Glutamatergic neuron (in vitro differentiated cells): ENCODE measurements at regions not wholly inside any gene's neighbourhood (a gene's known extent, or its start where the extent isn't known, plus 50 kb on each side); places are given as distances from the start of the nearest gene placed in this dataset.

Experiments
- DNase-seq: peaks from one replicate; pipeline ENCODE4 v3.0.0; 2022
- H3K27ac Mint-ChIP-seq: one replicate; pipeline ENCODE4 v1.8.0; 2020; ENCODE audit warnings: mild to moderate bottlenecking, mixed read lengths, inconsistent platforms; ENCODE audit not compliant: unreplicated experiment
- H3K27me3 Mint-ChIP-seq: one replicate; pipeline ENCODE4 v1.8.0; 2020; ENCODE audit warnings: mild to moderate bottlenecking, moderate library complexity, mixed read lengths, inconsistent platforms; ENCODE audit not compliant: unreplicated experiment
- H3K36me3 Mint-ChIP-seq: one replicate; pipeline ENCODE4 v1.8.0; 2020; ENCODE audit warnings: mild to moderate bottlenecking, mixed read lengths, inconsistent platforms; ENCODE audit not compliant: unreplicated experiment
- H3K4me1 Mint-ChIP-seq: one replicate; pipeline ENCODE4 v1.8.0; 2020; ENCODE audit warnings: mild to moderate bottlenecking, low read depth, mixed read lengths, inconsistent platforms; ENCODE audit not compliant: unreplicated experiment
- H3K4me3 Mint-ChIP-seq: one replicate; pipeline ENCODE4 v1.8.0; 2020; ENCODE audit warnings: mild to moderate bottlenecking, mixed read lengths, inconsistent platforms; ENCODE audit not compliant: unreplicated experiment
- H3K9me3 Mint-ChIP-seq: one replicate; pipeline ENCODE4 v1.8.0; 2020; ENCODE audit warnings: mild to moderate bottlenecking, moderate library complexity, mixed read lengths, inconsistent platforms; ENCODE audit not compliant: unreplicated experiment
- TF ChIP-seq, protein P1 (sequence below): fragments of 200-600 bp; sonication (generic); IDR thresholded peaks from one replicate; pipeline ENCODE4 v1.5.0; 2021; ENCODE audit not compliant: partially characterized antibody, unreplicated experiment

- Mint-ChIP-seq H3K4me3 (no peak overlapping the region), H3K9me3 (no peaks in the 10 kb centered on the region), H3K36me3 (no peaks in the 10 kb centered on the region), H3K27me3 (no peaks in the 10 kb centered on the region), H3K27ac (no peak overlapping the region), H3K4me1 (no peaks in the 10 kb centered on the region)
- TF ChIP-seq, protein P1, sequence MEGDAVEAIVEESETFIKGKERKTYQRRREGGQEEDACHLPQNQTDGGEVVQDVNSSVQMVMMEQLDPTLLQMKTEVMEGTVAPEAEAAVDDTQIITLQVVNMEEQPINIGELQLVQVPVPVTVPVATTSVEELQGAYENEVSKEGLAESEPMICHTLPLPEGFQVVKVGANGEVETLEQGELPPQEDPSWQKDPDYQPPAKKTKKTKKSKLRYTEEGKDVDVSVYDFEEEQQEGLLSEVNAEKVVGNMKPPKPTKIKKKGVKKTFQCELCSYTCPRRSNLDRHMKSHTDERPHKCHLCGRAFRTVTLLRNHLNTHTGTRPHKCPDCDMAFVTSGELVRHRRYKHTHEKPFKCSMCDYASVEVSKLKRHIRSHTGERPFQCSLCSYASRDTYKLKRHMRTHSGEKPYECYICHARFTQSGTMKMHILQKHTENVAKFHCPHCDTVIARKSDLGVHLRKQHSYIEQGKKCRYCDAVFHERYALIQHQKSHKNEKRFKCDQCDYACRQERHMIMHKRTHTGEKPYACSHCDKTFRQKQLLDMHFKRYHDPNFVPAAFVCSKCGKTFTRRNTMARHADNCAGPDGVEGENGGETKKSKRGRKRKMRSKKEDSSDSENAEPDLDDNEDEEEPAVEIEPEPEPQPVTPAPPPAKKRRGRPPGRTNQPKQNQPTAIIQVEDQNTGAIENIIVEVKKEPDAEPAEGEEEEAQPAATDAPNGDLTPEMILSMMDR: no peak
- DNase-seq: no peak
Observed at GRCh38 chr10:59537501-59537900, 172.1 kb downstream of the SLC16A9 start.

DNA sequence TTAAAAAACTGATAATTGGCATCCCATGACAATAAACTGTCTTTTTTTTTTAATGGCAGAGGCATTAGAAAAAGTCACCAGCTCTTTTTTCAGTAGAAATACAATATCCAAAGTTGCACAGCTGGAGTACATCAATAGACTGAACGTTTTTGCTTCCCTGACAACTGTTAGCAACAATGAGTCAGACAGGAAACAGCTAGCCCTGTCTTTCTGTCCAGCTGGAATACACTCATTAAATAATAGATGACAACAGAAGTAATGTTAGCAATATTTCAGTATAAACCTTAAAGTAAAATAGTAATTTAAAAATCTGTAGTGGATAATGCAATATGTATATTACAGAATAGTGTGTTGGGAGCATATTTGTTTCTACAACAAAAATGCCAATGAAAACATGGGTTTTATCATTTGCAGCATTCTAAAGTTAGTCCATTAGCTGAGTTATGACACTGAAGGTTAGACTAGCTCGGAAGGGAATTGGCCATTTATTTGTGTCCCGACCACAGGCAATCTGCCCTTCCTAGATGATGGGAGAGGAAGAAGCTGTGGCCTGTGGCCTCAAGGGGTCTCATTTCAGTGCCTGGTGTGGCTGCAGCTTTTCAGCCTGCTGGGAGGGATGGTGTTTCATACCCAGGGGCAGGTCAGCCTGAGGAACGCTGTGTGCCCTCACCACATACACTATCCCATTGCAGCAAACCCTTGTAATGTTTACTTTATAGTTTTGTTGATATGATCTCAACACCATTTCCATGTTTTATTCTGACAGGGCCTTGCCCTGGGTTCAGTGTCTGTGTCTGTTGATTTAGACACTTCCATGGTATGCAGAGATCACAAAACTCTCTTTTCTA is 173.3 kb downstream of the SLC16A9 start:
- H3K36me3 Mint-ChIP-seq: no peaks in the 10 kb centered on the region
- no peaks in the 10 kb centered on the region for H3K9me3 Mint-ChIP-seq
- DNase-seq: peak; percentile 19
- TF ChIP-seq, protein P1: no peak
- H3K27ac Mint-ChIP-seq: no peak overlapping the region
- no peaks in the 10 kb centered on the region for H3K27me3 Mint-ChIP-seq
- no peak overlapping the region for H3K4me3 Mint-ChIP-seq
- no peaks in the 10 kb centered on the region for H3K4me1 Mint-ChIP-seq

DNA sequence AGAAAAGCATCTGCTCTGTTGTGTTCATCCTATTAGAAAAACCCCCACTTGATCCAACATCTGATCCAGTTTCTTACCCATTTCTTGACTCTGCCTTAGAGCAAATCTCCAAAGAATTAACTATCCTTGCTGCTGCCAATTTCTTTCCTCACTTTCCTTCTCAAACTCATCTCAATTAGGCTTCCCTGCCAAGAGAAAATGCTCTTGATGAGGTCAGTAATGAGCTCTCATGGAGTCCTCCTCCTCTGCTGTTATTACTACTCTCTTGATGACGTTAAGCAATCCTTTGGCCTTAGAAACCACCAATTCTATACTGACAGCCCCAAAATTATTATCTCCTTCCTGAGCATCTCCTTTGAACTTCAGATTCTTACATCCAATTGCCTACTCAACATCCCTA is 162.0 kb upstream of the FAM13C start:
- TF ChIP-seq, protein P1: no peak
- no peaks in the 10 kb centered on the region for H3K4me1 Mint-ChIP-seq
- H3K27ac Mint-ChIP-seq: no peak overlapping the region
- no peaks in the 10 kb centered on the region for H3K9me3 Mint-ChIP-seq
- no peak for DNase-seq
- H3K27me3 Mint-ChIP-seq: no peaks in the 10 kb centered on the region
- no peaks in the 10 kb centered on the region for H3K36me3 Mint-ChIP-seq
- H3K4me3 Mint-ChIP-seq: no peak overlapping the region

- Mint-ChIP-seq H3K27me3 (no peaks in the 10 kb centered on the region), H3K4me1 (no peaks in the 10 kb centered on the region), H3K36me3 (no peaks in the 10 kb centered on the region), H3K27ac (no peak overlapping the region), H3K9me3 (no peaks in the 10 kb centered on the region), H3K4me3 (no peak overlapping the region)
- DNase-seq: no peak
- TF ChIP-seq, protein P1: no peak
Observed at GRCh38 chr10:59523851-59524250, 161.5 kb upstream of the FAM13C start.

DNA sequence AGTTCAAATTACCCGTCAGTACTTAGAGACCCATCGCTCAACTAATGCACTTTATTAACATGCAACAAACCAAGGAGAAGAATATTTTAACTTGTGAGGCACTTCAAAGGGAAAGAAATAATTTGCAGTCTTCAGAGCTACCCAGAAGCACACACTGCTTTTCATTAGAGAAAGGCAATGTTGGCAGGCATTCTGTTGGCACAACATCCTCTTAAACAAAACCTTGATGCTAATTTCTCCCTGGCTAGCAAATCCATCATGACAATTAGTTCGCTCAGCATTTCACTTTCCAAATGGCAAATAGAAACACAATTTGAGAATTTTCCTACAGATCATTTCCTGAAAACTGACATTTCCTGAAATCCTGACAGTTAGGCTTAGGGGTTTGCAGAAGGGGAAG is 155.6 kb upstream of the FAM13C start:
- TF ChIP-seq, protein P1: no peak
- no peaks in the 10 kb centered on the region for H3K9me3 Mint-ChIP-seq
- DNase-seq: no peak
- H3K27ac Mint-ChIP-seq: no peak overlapping the region
- H3K4me3 Mint-ChIP-seq: no peak overlapping the region
- H3K27me3 Mint-ChIP-seq: no peaks in the 10 kb centered on the region
- no peaks in the 10 kb centered on the region for H3K4me1 Mint-ChIP-seq
- no peaks in the 10 kb centered on the region for H3K36me3 Mint-ChIP-seq
